CD4-positive, alpha-beta T cell treated with Interleukin-17A for 4 hours (primary cell): ENCODE measurements at regions not wholly inside any gene's neighbourhood (a gene's known extent, or its start where the extent isn't known, plus 50 kb on each side); places are given as distances from the start of the nearest gene placed in this dataset.

Source experiments
- DNase-seq: peaks from one replicate; pipeline ENCODE4 v3.0.0-alpha.2; 2020; ENCODE audit warnings: mixed read lengths

DNA sequence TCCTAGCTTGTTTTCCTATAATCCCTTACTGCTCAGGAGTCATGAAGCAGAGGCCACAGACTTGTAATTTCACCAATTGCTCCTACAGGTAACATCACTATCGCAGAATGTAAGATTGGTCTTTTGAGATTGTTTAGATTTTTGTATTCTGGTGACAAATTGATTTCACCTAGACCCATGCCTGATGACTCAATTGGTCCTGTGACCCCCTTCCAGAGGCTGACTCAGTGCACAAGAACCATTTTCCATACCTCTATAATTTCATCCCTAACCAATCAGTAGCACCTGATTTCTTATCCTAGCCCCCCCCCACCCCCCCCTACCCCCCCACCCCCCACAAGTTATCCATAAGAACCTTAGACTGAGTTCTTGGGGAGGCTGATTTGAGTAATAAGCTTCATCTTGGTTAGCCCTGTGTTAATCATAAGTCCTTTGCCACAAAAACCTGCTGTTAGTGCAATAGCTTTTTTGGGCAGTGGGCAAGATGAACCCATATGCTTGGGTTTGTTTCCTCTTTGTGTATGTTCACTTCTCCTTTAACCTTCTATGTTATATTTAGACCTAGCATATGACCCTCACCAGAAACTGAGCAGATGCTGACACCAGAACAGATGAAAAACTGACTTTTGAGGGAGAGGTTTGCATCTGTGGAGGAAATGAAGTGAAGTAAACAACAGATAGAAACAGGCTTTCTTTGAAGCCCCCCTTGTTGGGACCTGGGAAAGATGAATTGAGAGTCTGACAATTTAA is 187.1 kb downstream of the KIF20B start:
- no peak for DNase-seq

DNA sequence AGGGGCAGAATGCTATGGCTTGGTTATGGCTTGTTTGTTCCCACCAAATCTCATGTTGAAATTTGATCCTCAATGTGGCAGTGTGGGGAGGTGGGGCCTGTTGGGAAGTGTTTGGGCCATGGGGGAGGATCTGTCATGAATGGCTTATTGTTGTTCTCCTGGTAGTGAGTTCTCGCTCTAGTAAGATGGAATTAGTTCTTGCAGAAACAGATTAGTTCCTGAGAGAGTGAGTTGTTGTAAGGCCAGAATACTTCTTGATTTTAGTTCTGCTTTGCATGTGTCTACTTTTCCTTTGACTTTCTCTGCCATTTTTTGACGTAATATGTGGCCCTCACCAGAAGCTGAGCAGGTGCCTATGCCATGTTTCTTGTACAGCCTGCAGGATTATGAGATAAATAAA is 188.2 kb downstream of the KIF20B start:
- DNase-seq, result no peak

GRCh38 chr10:89891006-89891535 is 189.7 kb downstream of the KIF20B start:
- DNase-seq, result no peak

- no peak for DNase-seq
Observed at GRCh38 chr10:89894051-89894450, 192.7 kb downstream of the KIF20B start.

DNA sequence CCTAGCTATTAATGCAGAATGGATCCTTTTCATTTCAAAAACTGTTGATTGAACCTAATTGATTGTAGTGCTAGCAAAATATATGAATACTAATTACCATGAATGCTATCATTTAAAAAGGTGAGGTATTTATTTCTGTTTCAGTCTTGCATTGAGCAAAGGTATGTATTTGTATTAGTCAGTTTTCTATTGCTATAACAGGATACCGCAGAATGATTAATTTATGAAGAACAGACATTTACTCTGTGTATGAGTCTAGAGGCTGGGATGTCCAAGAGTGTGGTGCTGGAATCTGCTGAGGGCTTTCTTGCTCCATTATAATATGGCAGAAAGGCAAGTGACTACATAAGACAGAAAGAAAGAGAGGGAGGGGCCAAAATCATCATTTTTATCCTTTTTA is 199.2 kb downstream of the KIF20B start:
- DNase-seq, result no peak

DNA sequence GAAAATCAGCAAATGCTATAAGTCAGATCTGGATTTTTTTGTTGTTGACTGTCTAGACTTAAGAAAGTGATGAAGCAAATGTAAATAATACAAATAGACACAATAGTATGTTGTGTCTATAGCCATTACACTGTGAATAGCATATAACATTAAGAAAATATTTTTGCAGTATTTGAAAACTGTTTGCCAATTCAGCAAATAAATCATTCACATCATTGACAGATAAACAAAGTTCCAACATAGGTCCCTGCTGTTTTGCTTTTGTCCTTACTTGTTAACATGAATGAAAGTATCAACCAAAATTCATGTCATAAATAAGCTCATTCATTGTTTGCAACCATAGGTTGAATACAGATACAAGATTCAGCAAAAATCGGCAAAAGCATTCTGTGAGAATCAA is 200.5 kb downstream of the KIF20B start:
- DNase-seq, result no peak

DNA sequence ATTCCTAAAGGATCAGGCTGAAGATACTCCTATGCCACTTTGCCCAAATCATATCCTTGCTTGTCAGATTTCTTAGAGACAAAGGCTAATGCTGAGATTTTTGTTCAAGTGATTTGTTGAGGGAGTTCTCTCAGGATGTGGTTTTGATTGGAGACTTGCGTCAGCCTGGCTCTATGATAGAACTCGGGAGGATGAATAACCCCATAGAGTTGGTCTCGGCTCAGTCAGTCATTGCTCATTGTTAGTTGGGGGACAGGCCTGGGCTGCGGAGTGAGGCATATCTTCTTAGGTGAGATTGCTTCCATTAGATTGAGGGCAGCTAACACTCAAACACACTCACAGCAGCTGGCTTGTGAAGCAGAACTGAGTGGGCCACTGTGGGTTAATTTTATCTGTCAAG is 203.4 kb downstream of the KIF20B start:
- DNase-seq, result no peak

GRCh38 chr10:89909752-89910151 is 208.4 kb downstream of the KIF20B start:
- no peak for DNase-seq

DNA sequence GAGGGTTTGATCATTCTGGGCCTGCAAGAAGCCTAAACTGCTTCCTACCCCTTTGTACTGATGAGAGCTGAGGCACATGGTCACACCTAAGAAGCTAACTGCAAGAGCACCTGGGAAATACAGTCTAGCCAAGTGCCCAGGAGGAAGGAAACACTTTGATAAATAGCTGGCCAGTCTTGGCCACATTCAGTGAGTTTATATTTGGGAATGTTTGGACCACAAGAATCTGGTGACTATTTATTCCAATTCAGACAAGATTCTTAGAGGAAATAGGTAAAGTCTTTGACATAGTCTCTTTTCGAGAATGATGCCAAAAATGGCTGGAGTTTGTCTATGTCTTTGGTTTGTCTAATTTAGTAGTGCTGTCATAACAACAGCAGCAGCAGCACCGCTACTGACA is 213.6 kb downstream of the KIF20B start:
- DNase-seq, result no peak

- no peak for DNase-seq
Observed at GRCh38 chr10:89915968-89916367, 214.6 kb downstream of the KIF20B start.

DNA sequence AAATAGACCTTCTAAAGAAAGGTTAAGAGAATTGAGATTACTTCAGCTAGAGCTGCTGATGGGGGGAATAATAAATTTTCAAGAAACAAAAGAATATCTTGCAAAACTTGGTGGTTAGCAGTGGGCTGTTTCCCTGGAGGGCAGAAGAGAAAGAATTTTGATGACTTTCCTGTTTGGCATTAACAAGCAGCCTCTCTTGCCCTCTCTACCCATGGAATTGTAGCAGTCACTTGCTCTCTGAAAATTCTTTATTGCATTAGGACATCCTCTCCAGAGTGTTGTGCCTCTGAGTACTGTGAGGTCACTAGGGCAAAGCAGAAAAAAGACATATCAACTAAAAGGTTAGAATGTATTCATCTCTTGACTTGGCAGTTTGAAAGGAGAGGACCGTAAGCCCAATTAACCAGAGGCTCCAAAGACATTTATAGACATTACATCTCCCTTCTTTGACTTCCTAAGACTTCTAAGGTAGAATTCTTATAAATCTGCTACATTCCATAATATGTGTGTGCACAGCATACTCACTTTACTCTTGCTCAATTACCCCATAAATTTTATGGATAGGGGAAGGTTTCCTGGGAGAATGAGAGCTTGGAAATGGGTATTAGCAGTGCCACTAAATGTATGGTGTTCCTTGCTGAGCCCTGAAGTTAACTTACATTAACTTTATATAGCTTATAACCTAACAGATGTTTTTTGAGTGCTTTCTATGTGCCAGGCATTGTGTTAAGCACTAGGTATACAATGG is 215.3 kb downstream of the KIF20B start:
- DNase-seq, result no peak

DNA sequence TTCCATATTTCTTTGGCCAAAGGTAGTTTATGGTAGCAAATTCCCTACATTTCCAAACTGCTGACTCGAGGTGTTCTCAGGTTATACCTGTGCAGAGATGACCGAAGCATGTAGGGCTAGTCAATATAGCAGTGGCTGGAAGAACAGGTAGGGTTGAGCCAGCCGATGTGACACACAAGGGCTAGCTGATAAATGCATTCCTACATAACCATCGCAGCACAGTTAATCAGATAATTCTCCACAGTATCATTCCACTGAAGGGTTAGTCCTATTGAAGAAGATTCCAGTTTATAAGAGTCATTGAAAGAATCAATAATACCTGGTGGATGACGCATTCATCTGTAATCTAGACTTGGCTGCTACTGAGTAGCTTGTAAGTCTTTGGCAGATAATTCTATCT is 220.0 kb downstream of the KIF20B start:
- no peak for DNase-seq

DNA sequence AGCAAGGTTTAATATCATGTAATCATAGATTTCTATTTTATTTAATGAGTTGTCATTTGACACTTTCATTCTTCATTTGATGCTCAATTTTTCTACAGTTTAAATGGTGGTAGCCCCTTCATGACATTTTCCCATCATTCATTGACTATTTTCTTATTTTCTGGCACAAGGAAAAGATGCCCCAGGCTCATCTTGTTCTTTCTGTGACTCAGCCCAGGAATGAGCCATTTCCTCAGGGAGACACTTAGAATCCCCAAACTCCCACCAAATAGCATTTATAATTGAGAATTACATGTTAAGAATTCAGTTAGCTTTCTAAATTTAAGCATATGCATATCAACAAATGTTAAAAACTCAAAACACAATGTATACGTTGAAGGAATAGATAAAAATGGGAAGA is 222.3 kb downstream of the KIF20B start:
- DNase-seq, result no peak

GRCh38 chr10:89924261-89924660 is 222.9 kb downstream of the KIF20B start:
- DNase-seq, result no peak

DNA sequence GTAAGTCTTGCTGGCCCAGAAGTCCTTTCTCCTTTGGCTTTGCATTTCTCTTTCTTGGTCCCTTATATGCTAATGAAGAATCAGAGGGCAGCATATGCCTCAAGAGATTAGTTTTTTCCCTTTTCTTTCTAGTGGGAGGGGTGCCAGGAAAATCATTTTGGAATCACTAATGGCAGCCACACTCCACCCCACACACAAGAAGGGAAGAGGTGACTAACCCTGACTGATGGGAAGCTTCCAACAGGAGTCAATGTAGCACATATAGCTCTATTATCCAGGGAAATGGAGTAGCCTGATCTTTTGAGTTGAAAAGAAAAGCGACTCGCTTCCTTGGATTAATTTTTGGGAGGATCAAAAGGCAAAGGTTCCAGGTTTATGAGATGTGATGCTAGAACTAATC is 225.3 kb downstream of the KIF20B start:
- DNase-seq, result no peak

GRCh38 chr10:89929282-89930026 is 228.1 kb downstream of the KIF20B start:
- no peak for DNase-seq

DNA sequence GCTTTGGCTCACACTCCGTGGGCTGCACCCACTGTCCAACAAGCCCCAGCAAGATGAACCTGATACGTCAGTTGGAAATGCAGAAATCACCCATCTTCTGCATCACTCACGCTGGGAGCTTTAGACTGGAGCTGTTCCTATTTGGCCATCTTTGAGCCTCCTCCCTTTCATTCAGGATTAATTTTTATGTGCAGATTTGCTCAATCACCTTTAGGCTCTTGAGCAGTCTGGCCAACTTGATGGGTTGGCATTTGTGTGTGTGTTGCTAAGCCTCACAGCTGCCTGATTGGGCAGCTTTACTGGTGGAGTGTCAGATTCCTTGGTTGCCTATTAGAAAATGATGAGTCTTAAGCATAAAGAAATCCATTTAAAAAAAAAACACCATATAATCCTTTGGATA is 236.1 kb downstream of the KIF20B start:
- no peak for DNase-seq

GRCh38 chr10:89940076-89940475 is 238.7 kb downstream of the KIF20B start:
- no peak for DNase-seq

DNA sequence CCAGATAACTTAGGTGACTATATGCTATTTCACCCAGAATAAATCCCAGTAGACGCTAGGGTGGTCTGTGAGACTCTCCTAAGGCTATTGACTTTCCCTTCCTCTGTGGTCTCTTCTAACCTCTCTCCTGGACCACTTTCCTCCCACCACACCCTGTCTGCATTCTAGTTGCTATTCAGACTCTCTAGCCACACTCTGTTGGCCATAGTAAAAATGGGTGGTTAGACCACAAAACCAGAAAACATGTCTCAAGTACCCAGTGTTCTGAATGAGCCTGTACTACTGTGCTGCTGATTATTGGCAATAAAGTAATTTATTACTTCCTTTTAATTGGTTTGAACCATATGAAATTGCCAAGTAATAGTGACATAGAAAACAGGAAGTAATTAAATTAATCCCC is 240.8 kb downstream of the KIF20B start:
- DNase-seq, result no peak

DNA sequence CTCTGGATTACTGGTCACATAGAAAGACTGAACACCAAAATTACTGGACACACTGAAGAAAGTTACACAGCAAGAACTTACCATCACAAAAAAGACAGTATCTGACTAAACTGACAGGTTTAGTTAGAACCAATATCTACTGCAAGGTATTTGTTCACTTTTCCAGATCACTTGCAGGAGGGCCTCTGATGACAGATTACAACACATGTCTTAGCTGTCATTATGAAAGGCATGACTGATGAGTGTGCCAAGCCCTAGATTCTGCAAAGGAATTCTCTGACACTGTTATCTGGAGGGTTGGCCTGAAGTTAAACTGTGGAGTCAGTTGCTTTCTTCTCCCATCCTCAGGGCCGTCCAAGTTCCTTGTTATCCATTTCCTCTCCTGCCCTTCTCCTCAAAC is 242.7 kb downstream of the KIF20B start:
- DNase-seq, result no peak

- DNase-seq, result no peak
Observed at GRCh38 chr10:89946106-89946505, 244.7 kb downstream of the KIF20B start.

- DNase-seq, result no peak
Observed at GRCh38 chr10:89949496-89949895, 248.1 kb downstream of the KIF20B start.

DNA sequence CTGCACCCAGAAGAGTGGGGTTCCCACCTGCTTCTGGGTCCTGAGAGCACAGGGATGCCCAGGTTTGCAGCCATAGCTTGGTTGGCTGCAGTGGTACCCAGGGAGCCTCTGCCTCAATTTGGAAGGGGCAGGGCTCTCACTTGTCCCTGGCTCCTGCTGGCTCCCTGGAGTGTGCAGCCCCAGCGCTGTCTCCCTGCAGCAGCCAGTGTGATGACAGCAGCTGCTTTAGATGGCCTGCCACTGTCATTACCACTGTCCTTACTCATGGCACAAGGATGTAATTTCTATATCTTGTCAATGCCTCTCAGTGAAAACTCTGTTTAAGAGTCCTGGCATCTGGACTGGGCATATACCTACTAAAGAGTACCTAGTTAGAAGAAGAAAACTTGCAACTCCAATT is 250.9 kb downstream of the KIF20B start:
- DNase-seq, result no peak

- no peak for DNase-seq
Observed at GRCh38 chr10:89952751-89953150, 251.4 kb downstream of the KIF20B start.
